Body of pancreas (tissue), 4 donors: ENCODE measurements at regions not wholly inside any gene's neighbourhood (a gene's known extent, or its start where the extent isn't known, plus 50 kb on each side); places are given as distances from the start of the nearest gene placed in this dataset.

Source experiments
- CTCF ChIP-seq, 7 experiments: fragments of 450-650 bp in 4 of 7; fragments of 200-600 bp in 3 of 7; sonication (generic) in 3 of 7; IDR thresholded peaks; one replicate each; pipeline ENCODE4 v1.5.1; 2016 to 2019; ENCODE audit warnings: antibody characterized with exemption in 7 of 7
- POLR2A ChIP-seq, 3 donors: fragments of 450-650 bp; IDR thresholded peaks; one replicate each; pipeline ENCODE4 v1.6.1; 2016; ENCODE audit warnings: antibody characterized with exemption in 3 of 3, mild to moderate bottlenecking in 2 of 3

- TF ChIP-seq CTCF (IDR thresholded peaks at IDR 0.05) (no peak), POLR2A (IDR thresholded peaks at IDR 0.05) (no peak)
Measured at GRCh38 chr11:57120192-57120965, 61.4 kb upstream of the LRRC55 start.
